Activated CD4-positive, alpha-beta T cell treated with anti-CD3 and anti-CD28 coated beads, Interleukin-2, amount 10 ng/mL, durations not matched to agents 24 days and 14 days (primary cell): ENCODE measurements at regions not wholly inside any gene's neighbourhood (a gene's known extent, or its start where the extent isn't known, plus 50 kb on each side); places are given as distances from the start of the nearest gene placed in this dataset.
"Not testable (repeated sequence)": the region's sequence is repeated elsewhere in the genome, so short reads cannot be mapped to it uniquely, and the experiment has no call there.

ENCODE experiments used
- DNase-seq: peaks from one replicate; pipeline ENCODE4 v3.0.0; 2022
- H3K27ac Mint-ChIP-seq: one replicate; pipeline ENCODE4 v1.8.0; 2022; ENCODE audit warnings: mild to moderate bottlenecking, mixed read lengths
- H3K27me3 Mint-ChIP-seq: one replicate; pipeline ENCODE4 v1.8.0; 2022; ENCODE audit warnings: mixed read lengths
- H3K36me3 Mint-ChIP-seq: one replicate; pipeline ENCODE4 v1.8.0; 2022; ENCODE audit warnings: low read depth, mild to moderate bottlenecking, mixed read lengths
- H3K4me1 Mint-ChIP-seq: one replicate; pipeline ENCODE4 v1.8.0; 2021; ENCODE audit warnings: mixed read lengths
- H3K4me3 Mint-ChIP-seq: one replicate; pipeline ENCODE4 v1.8.0; 2022; ENCODE audit warnings: mild to moderate bottlenecking, moderate library complexity, mixed read lengths
- H3K9me3 Mint-ChIP-seq: one replicate; pipeline ENCODE4 v1.8.0; 2021; ENCODE audit warnings: mixed read lengths
- intact Hi-C: fragments of 100-400 bp; cut with micrococcal nuclease; formaldehyde crosslinking; loops from one replicate; pipeline ENCODE4 v1.15.1; 2023

DNA sequence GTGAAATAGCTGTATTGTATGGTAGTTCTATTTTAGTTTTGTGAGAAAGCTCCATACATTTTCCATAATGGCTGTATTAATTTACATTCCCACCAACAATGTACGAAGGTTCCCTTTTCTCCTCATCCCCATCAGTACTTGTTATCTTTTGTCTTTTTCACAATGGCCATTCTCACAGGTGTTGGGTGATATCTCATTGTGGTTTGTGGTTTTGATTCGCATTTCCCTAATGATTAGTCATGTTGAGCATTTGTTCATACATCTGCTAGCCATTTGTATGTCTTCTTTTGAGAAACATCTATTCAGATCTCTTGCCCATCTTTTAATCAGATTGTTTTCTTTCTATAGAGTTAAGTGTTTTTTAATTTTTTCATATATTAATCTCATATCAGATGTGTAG is 931.9 kb downstream of the IGSF11 start:
- intact Hi-C loops: no loop called here
- Mint-ChIP-seq H3K9me3 (peaks cover 6% of the 10 kb centered on the region), H3K4me1 (no peaks in the 10 kb centered on the region), H3K27ac (no peak overlapping the region), H3K36me3 (no peaks in the 10 kb centered on the region), H3K27me3 (no peaks in the 10 kb centered on the region), H3K4me3 (no peak overlapping the region)
- DNase-seq: no peak

DNA sequence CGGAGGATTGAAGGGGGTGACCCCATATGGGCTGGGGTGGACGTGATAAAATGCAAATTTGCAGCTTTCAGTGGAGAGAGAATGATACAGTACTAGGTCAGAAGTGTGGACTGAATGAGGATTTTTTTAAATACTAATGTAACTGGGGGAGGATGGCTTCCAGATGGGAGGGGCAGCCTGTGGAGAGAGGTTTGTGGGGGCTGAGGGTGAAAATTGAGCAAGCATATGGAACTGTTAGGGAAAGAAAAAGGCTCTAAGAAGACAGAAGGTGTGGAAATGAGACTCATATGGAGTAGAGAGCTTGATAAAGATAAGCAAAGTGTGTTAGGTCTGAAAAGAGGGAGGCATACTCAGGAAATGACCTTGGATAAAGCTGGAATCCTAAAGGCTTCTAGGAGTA is 926.4 kb downstream of the IGSF11 start:
- H3K4me3 Mint-ChIP-seq: no peak overlapping the region
- H3K9me3 Mint-ChIP-seq: peaks cover 6% of the 10 kb centered on the region
- intact Hi-C loops: no loop called here
- no peaks in the 10 kb centered on the region for H3K27me3 Mint-ChIP-seq
- no peaks in the 10 kb centered on the region for H3K36me3 Mint-ChIP-seq
- H3K27ac Mint-ChIP-seq: no peak overlapping the region
- DNase-seq: no peak
- H3K4me1 Mint-ChIP-seq: no peaks in the 10 kb centered on the region

DNA sequence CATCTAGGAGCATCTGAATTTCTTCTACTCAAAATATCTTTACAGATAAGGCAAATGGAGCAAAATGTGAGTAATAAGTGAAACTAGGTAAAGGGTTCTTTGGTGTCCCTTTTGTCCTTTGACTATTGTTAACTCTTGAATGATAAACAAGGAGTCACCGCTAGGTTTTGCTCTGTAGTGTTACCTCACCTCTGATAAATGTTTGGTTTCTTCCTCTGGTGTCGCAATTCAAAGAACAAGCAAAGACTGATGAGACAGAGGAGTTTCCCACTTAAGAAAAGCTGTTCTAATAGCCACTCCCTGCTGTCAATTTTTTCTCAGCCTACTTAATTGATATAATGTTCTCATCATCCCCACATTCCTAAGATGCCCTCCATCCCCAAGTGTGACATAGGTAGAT is 925.9 kb downstream of the IGSF11 start:
- Mint-ChIP-seq H3K27me3 (no peaks in the 10 kb centered on the region), H3K27ac (no peak overlapping the region), H3K4me1 (no peaks in the 10 kb centered on the region), H3K9me3 (peaks cover 6% of the 10 kb centered on the region), H3K36me3 (no peaks in the 10 kb centered on the region), H3K4me3 (no peak overlapping the region)
- intact Hi-C loops: no loop called here
- no peak for DNase-seq

DNA sequence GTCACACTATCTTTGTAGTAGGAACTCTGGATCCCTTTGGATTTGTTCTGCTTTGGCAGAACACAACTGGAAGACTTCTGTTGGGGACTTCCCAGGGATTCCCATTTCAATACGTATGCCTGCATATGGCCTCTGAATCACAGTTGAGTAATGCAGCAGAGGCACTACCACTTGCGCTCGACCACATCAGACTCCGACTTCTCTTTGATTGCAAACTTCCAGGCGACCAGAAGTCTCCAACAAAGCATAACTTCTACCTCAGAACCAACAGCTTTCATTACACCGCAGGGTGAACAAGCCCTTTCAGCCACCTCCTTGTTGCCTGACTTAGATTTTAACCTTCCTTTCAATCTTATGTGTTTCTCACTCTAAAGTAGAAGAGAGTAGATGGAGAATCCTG is 924.4 kb downstream of the IGSF11 start:
- H3K36me3 Mint-ChIP-seq: no peaks in the 10 kb centered on the region
- intact Hi-C loops: no loop called here
- no peaks in the 10 kb centered on the region for H3K4me1 Mint-ChIP-seq
- no peaks in the 10 kb centered on the region for H3K27me3 Mint-ChIP-seq
- peaks cover 6% of the 10 kb centered on the region for H3K9me3 Mint-ChIP-seq
- DNase-seq: no peak
- no peak overlapping the region for H3K4me3 Mint-ChIP-seq
- no peak overlapping the region for H3K27ac Mint-ChIP-seq

DNA sequence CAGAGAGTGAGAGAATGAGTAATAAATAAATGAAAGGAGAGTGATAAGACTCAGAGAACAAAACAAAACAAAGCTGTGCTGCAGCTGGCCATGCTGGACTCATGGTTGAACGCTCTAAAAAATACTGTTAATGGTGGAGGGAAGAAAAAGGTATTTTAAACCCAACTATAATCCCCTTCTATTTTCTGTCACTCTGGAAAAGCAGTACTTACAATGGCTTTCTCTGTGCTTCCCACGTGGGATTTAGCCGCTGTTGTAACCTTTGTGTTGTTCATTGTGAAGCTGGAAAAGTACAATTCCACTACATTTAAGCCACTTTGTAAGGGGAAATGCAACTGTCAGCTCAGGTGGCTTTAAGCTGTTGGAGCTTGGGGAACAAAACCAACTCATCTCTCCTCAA is 917.7 kb downstream of the IGSF11 start:
- Mint-ChIP-seq H3K27ac (no peak overlapping the region), H3K4me3 (no peak overlapping the region), H3K36me3 (no peaks in the 10 kb centered on the region), H3K9me3 (no peaks in the 10 kb centered on the region), H3K27me3 (no peaks in the 10 kb centered on the region), H3K4me1 (no peaks in the 10 kb centered on the region)
- DNase-seq: no peak
- intact Hi-C loops: no loop called here

DNA sequence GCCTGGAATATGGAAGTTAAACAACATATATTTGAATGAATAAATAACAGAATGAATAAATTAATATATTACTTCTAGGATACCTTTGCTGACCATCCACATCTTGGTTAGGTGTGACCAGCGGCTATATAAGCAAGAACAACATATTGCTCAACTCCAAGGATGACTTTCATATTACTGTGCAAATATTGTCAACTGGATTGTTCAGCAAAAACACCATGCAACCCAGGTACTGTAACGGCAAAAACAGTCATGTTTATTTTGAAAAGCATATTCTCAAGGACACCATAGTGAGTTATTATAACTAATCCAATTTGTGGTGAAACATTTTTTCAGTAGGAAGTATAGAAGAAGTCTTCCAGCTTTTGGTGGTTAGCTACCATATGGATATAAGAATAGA is 907.9 kb downstream of the IGSF11 start:
- H3K4me3 Mint-ChIP-seq: no peak overlapping the region
- H3K9me3 Mint-ChIP-seq: no peaks in the 10 kb centered on the region
- no peaks in the 10 kb centered on the region for H3K27me3 Mint-ChIP-seq
- H3K4me1 Mint-ChIP-seq: no peaks in the 10 kb centered on the region
- H3K27ac Mint-ChIP-seq: no peak overlapping the region
- intact Hi-C loops: no loop called here
- DNase-seq: no peak
- H3K36me3 Mint-ChIP-seq: no peaks in the 10 kb centered on the region

DNA sequence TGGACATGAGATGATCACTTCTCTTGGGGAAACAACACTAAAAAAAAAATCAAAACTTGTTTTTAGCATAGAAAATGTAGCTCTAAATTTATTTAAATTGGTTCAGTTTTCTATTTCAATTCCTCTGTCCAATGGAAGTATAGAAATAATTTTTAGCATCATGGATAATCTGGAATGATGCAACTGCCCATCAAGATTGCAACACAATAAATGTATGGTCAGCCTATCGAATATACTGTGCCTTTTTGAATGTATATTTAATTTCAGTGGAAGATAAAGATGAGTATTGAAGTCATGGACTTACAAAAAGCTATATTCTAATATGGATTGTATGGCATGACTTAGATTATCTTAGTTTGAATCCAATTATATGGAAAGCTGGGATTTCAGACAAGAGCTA is 906.7 kb downstream of the IGSF11 start:
- no peaks in the 10 kb centered on the region for H3K4me1 Mint-ChIP-seq
- intact Hi-C loops: no loop called here

DNA sequence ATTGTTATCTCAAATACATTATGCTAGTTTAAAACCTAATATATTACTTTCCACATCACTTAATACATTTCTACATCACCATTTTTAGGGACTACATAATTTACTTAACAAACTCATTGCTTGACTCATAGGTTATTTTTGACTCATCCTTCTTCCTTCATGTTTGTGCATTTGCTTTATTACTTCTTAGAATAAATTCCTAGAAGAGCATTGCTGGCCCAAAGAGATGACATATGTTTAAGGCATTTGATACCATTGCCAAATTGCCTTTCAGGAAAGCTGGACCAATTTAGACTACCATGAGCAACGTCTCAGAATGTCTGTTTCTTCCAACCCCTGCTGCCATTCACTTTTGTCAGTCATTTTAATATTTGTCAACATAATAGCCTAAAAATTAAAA is 905.8 kb downstream of the IGSF11 start:
- intact Hi-C loops: no loop called here
- Mint-ChIP-seq H3K4me3 (no peak overlapping the region), H3K9me3 (no peaks in the 10 kb centered on the region), H3K27me3 (no peaks in the 10 kb centered on the region), H3K27ac (no peak overlapping the region), H3K36me3 (no peaks in the 10 kb centered on the region), H3K4me1 (no peaks in the 10 kb centered on the region)
- DNase-seq: no peak

More for the DNA sequence above, 906.7 kb downstream of the IGSF11 start:
- DNase-seq: no peak
- no peak overlapping the region for H3K4me3 Mint-ChIP-seq
- no peaks in the 10 kb centered on the region for H3K27me3 Mint-ChIP-seq
- H3K9me3 Mint-ChIP-seq: no peaks in the 10 kb centered on the region
- H3K27ac Mint-ChIP-seq: no peak overlapping the region
- no peaks in the 10 kb centered on the region for H3K36me3 Mint-ChIP-seq

DNA sequence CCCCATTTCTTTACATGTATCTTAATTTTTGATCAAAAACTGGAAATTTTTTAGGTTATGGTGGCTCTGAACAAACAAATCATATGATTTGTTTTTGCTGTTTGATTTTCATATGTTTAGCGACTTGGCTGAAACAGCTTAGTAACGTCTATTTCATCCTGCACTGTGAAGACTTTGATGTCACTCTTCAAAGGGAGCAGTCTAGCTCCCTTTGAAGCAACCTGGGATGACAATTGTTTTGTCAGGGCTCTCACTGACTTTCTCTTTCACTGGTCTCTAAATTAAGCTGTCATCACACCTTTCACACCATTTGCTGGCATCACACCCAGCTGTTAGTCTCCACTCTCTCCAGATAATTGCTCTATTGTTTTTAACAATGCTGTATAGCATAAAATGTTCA is 896.9 kb downstream of the IGSF11 start:
- no peaks in the 10 kb centered on the region for H3K36me3 Mint-ChIP-seq
- H3K4me3 Mint-ChIP-seq: no peak overlapping the region
- H3K27me3 Mint-ChIP-seq: no peaks in the 10 kb centered on the region
- intact Hi-C loops: no loop called here
- no peak overlapping the region for H3K27ac Mint-ChIP-seq
- H3K9me3 Mint-ChIP-seq: peaks cover 17% of the 10 kb centered on the region
- no peak for DNase-seq
- no peaks in the 10 kb centered on the region for H3K4me1 Mint-ChIP-seq

DNA sequence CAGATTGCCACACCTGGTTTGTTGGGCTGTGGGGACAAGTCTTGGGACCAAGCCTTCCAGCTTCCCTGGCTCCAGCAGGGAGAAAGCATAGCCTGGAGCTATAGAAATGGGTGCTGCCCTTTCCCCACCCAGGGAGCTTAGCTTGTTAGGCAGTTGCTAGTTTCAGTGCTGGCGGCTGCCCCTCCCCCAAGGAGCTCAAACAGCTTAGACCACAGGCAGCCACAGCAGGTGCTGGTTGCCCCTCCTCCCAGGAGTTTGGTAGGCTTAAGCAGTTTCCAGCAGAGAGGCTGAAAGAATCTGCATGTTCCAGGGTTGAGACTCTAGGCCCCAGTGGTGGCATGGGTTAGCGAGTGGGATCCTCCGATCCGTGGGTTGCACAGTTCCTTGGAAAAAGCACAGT is 889.7 kb downstream of the IGSF11 start:
- intact Hi-C loops: no loop called here
- no peaks in the 10 kb centered on the region for H3K36me3 Mint-ChIP-seq
- no peaks in the 10 kb centered on the region for H3K27me3 Mint-ChIP-seq
- H3K4me3 Mint-ChIP-seq: no peak overlapping the region
- peaks cover 16% of the 10 kb centered on the region for H3K9me3 Mint-ChIP-seq
- no peak overlapping the region for H3K27ac Mint-ChIP-seq
- H3K4me1 Mint-ChIP-seq: no peaks in the 10 kb centered on the region
- no peak for DNase-seq

DNA sequence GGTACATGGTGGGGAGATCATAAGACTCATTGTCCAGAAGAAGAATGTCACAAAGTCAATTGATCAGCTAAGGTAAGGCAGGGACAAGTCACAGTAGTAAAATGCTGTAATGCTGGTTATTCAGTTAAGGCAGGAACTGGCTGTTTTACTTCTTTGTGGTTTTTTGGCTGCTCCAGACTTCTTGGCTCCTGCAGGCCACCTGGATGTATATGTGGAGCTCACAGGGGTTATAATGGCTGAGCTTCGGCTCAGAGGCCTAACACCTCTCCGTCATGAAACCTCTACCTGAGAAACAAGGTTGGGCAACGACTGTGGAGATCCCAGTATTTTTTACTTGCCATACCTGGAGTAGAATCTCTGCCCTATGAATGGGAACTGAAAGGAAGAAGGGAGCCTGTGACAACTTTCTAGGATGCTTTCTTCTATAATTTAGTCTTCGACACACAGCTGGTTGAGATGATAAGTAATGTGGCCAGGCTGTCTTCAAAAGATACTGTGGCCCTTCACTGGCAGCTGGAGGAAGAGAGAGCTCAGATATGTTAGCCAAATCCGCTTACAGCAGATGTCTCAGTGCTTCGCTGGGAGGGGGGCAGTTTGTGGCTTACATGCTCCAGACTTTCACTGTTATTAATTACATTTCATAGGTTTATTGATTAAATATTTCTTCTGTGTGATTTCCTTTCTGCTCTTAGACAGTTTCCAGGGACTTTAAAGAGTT is 887.8 kb downstream of the IGSF11 start:
- no peak overlapping the region for H3K4me3 Mint-ChIP-seq
- H3K36me3 Mint-ChIP-seq: no peaks in the 10 kb centered on the region

DNA sequence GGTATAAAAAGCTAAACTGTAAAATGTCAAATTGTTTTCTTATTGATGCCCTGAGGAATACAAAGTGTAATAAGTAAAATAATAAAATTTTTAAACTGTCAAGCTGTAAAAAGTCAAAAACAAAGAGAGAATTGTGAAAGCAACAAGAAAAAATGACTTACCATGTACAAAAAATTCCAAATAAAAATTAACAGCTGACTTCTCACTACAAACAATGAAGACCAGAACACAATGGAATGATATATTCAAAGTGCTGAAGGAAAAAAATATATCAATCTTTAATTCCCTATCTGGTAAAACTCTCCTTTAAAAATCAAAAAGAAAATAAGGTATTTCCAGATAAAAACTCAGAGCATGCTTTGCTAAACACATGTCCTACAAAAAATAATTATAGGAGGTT is 883.5 kb downstream of the IGSF11 start:
- no peaks in the 10 kb centered on the region for H3K4me1 Mint-ChIP-seq
- intact Hi-C loops: no loop called here
- H3K9me3 Mint-ChIP-seq: peaks cover 4% of the 10 kb centered on the region
- H3K36me3 Mint-ChIP-seq: no peaks in the 10 kb centered on the region
- H3K27ac Mint-ChIP-seq: no peak overlapping the region
- DNase-seq: no peak
- H3K27me3 Mint-ChIP-seq: no peaks in the 10 kb centered on the region
- no peak overlapping the region for H3K4me3 Mint-ChIP-seq

More for the DNA sequence above, 887.8 kb downstream of the IGSF11 start:
- Mint-ChIP-seq H3K27me3 (no peaks in the 10 kb centered on the region), H3K4me1 (no peaks in the 10 kb centered on the region), H3K27ac (no peak overlapping the region), H3K9me3 (peaks cover 10% of the 10 kb centered on the region)
- intact Hi-C loops: no loop called here
- no peak for DNase-seq

DNA sequence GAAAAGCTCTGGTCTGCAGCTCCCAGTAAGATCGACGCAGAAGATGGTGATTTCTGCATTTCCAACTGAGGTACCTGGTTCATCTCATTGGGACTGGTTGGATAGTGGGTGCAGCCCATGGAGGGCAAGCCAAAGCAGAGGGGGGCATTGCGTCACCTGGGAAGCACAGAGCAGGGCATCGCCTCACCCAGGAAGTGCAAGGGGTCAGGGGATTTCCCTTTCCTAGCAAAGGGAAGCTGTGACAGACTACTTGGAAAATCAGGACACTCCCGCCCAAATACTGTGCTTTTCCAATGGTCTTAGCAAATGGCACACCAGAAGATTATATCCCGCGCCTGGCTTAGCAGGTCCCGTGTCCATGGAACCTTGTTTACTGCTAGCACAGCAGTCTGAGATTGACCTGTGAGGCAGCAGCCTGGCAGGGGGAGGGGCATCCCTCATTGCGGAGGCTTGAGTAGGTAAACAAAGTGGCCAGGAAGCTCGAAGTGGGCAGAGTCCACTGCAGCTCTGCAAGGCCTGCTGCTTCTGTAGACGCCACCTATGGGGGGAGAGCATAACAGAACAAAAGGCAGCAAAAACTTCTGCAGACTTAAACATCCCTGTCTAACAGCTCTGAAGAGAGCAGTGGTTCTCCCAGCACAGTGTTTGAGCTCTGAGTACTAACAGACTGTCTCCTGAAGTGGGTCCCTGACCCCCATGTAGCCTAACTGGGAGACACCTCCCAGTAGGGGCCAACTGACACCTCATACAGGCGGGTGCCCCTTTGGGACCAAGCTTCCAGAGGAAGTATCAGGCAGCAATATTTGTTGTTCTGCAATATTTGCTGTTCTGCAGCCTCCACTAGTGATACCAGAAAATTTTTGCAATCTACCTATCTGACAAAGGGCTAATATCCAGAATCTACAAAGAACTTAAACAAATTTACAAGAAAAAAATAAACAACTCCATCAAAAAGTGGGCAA is 871.7 kb downstream of the IGSF11 start:
- DNase-seq, H3K27ac Mint-ChIP-seq, H3K27me3 Mint-ChIP-seq, H3K4me3 Mint-ChIP-seq, H3K36me3 Mint-ChIP-seq, H3K9me3 Mint-ChIP-seq, H3K4me1 Mint-ChIP-seq, intact Hi-C loops: not testable (repeated sequence)

DNA sequence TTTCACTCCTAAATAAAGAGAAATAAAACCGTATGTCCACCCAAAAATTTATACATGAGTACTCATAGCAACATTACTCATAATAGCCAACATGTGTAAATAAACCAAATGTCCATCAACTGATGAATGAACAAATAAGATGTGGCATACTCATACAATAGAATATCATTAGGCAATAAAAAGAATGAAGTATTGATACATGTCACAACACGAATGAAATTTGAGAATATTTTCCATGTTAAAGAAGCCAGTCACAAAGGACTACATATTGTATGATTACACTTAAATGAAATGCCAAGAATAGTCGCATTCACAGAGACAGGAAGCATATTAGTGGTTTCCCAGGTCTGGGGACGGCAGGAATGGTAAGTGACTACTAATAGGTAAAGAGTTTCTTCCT is 869.2 kb downstream of the IGSF11 start:
- H3K27ac Mint-ChIP-seq: no peak overlapping the region
- H3K27me3 Mint-ChIP-seq: no peaks in the 10 kb centered on the region
- intact Hi-C loops: no loop called here
- no peaks in the 10 kb centered on the region for H3K4me1 Mint-ChIP-seq
- H3K4me3 Mint-ChIP-seq: no peak overlapping the region
- H3K36me3 Mint-ChIP-seq: no peaks in the 10 kb centered on the region
- no peak for DNase-seq
- H3K9me3 Mint-ChIP-seq: peaks cover under 1% of the 10 kb centered on the region
